ENCODE measurements at regions not wholly inside any gene's neighbourhood (a gene's known extent, or its start where the extent isn't known, plus 50 kb on each side); places are given as distances from the start of the nearest gene placed in this dataset.

DNA sequence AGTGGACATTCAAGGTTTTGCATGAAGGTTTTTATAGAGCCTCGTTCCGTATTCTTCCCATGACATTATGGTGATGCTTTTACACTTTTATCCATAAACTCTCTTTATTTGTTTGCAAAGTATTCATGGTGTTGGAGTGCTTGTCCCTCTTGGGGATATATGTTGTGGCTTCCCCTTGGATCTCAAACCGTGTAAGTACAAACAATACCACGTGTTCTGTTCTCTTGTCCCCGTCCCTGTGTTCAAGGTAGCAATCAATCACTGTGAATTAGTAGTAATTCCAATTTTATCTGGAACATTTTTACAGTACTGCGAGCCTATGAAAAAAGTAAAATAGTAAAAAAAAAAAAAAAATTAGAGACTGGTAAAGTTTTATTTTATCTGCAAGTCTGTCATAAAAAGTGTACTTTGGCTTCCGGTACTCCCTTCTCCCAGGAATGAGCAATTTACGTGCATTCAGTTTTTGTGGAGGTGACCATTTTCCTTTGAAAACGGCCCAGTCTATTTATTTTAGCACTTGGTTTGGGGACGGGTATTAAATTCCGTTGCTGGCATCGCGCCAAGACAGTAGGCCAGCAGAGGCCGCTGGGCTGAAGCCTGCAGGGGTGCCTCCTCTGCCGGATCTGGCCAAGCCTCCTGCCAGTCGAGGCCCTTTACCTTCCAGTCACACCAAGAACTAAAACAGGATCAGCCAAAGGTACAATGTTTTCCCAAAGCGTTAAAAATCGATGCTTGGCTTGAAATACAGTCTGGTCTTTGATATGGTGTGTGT, 175.7 kb downstream of the SOCS6 start:
- Histone ChIP-seq H4K20me1 (ENCODE audit: control insufficient read depth, extremely low read depth, insufficient read depth, low read length) (no peaks in the 10 kb centered on the region), H3K4me2 (ENCODE audit: control insufficient read depth, extremely low read depth, insufficient read depth, low read depth, low read length) (peak overlapping the region; percentile 78), H2AFZ (ENCODE audit: control insufficient read depth, low read length) (peak overlapping the region; percentile 11), H3K4me3 (ENCODE audit: control insufficient read depth in 2 of 3, extremely low read depth in 1 of 3, insufficient read depth in 2 of 3, low read depth in 1 of 3, low read length in 3 of 3) (peak overlapping the region in 2 of 3 experiments; percentile 43 to 58), H3K36me3 (ENCODE audit: control insufficient read depth in 2 of 2, extremely low read depth in 1 of 2, insufficient read depth in 2 of 2, low read length in 2 of 2) (no peaks in the 10 kb centered on the region), H3K79me2 (ENCODE audit: control insufficient read depth, insufficient read depth, low read length) (no peaks in the 10 kb centered on the region), H3K9me3 (ENCODE audit: control insufficient read depth, low read depth, low read length) (no peaks in the 10 kb centered on the region), H3K27me3 (ENCODE audit: control insufficient read depth, extremely low read depth, insufficient read depth, low read length) (peaks cover 7% of the 10 kb centered on the region), H3K9ac (ENCODE audit: control insufficient read depth, extremely low read depth, insufficient read depth, low read length) (no peak overlapping the region), H3K27ac (ENCODE audit: control insufficient read depth, insufficient read depth, low read length) (no peak overlapping the region), H3K4me1 (ENCODE audit: control insufficient read depth, extremely low read depth, insufficient read depth, low read length) (peaks cover 4% of the 10 kb centered on the region), H3K9me1 (ENCODE audit: control insufficient read depth, extremely low read depth, insufficient read depth, low read length) (no peaks in the 10 kb centered on the region)
- dilution Hi-C loops (cut with MboI; ENCODE audit: extremely low pct_ligation_motif_present, low sequenced_read_pairs) = no loop called here
- TF ChIP-seq EZH2 (IDR thresholded peaks at IDR 0.05; ENCODE audit: low read length) = no peak
- TF ChIP-seq, protein P1, sequence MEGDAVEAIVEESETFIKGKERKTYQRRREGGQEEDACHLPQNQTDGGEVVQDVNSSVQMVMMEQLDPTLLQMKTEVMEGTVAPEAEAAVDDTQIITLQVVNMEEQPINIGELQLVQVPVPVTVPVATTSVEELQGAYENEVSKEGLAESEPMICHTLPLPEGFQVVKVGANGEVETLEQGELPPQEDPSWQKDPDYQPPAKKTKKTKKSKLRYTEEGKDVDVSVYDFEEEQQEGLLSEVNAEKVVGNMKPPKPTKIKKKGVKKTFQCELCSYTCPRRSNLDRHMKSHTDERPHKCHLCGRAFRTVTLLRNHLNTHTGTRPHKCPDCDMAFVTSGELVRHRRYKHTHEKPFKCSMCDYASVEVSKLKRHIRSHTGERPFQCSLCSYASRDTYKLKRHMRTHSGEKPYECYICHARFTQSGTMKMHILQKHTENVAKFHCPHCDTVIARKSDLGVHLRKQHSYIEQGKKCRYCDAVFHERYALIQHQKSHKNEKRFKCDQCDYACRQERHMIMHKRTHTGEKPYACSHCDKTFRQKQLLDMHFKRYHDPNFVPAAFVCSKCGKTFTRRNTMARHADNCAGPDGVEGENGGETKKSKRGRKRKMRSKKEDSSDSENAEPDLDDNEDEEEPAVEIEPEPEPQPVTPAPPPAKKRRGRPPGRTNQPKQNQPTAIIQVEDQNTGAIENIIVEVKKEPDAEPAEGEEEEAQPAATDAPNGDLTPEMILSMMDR (optimal IDR thresholded peaks at IDR 0.05 in 1 of 3, IDR thresholded peaks at IDR 0.05 in 1 of 3, conservative IDR thresholded peaks at IDR 0.05 in 1 of 3; ENCODE audit: extremely low read depth in 1 of 3, insufficient read depth in 2 of 3, low read length in 3 of 3) = peak in 2 of 3 experiments; percentile 26 to 40
- DNase-seq (ENCODE audit: low read depth, low spot score) (no peak), FAIRE-seq (peak; percentile 36)

- Histone ChIP-seq H3K9ac (ENCODE audit: control insufficient read depth, extremely low read depth, insufficient read depth, low read length) (no peak overlapping the region), H3K27me3 (ENCODE audit: control insufficient read depth, extremely low read depth, insufficient read depth, low read length) (peaks cover 7% of the 10 kb centered on the region), H2AFZ (ENCODE audit: control insufficient read depth, low read length) (no peak overlapping the region), H3K9me3 (ENCODE audit: control insufficient read depth, low read depth, low read length) (no peaks in the 10 kb centered on the region), H3K36me3 (ENCODE audit: control insufficient read depth in 2 of 2, extremely low read depth in 1 of 2, insufficient read depth in 2 of 2, low read length in 2 of 2) (no peaks in the 10 kb centered on the region), H3K4me1 (ENCODE audit: control insufficient read depth, extremely low read depth, insufficient read depth, low read length) (peaks cover 4% of the 10 kb centered on the region), H3K4me3 (ENCODE audit: control insufficient read depth in 2 of 3, extremely low read depth in 1 of 3, insufficient read depth in 2 of 3, low read depth in 1 of 3, low read length in 3 of 3) (no peak overlapping the region), H3K9me1 (ENCODE audit: control insufficient read depth, extremely low read depth, insufficient read depth, low read length) (no peaks in the 10 kb centered on the region), H3K4me2 (ENCODE audit: control insufficient read depth, extremely low read depth, insufficient read depth, low read depth, low read length) (no peak overlapping the region), H3K27ac (ENCODE audit: control insufficient read depth, insufficient read depth, low read length) (no peak overlapping the region), H4K20me1 (ENCODE audit: control insufficient read depth, extremely low read depth, insufficient read depth, low read length) (no peaks in the 10 kb centered on the region), H3K79me2 (ENCODE audit: control insufficient read depth, insufficient read depth, low read length) (no peaks in the 10 kb centered on the region)
- FAIRE-seq = no peak
- no peak for DNase-seq (ENCODE audit: low read depth, low spot score)
- dilution Hi-C loops (cut with MboI; ENCODE audit: extremely low pct_ligation_motif_present, low sequenced_read_pairs) = no loop called here
- TF ChIP-seq, protein P1 (optimal IDR thresholded peaks at IDR 0.05 in 1 of 3, IDR thresholded peaks at IDR 0.05 in 1 of 3, conservative IDR thresholded peaks at IDR 0.05 in 1 of 3; ENCODE audit: extremely low read depth in 1 of 3, insufficient read depth in 2 of 3, low read length in 3 of 3) = no peak
- no peak for TF ChIP-seq EZH2 (IDR thresholded peaks at IDR 0.05; ENCODE audit: low read length)
These were observed 174.2 kb downstream of the SOCS6 start for GRCh38 chr18:70463085-70463484.
